NT2/D1 (cell line): ENCODE measurements at regions not wholly inside any gene's neighbourhood (a gene's known extent, or its start where the extent isn't known, plus 50 kb on each side); places are given as distances from the start of the nearest gene placed in this dataset.

Source experiments
- SUZ12 ChIP-seq: IDR thresholded peaks from 2 replicates; pipeline ENCODE4 v1.6.1; 2011; ENCODE audit not compliant: insufficient read length, insufficient read depth; ENCODE audit errors: extremely low read depth
- YY1 ChIP-seq: IDR thresholded peaks from 2 replicates; pipeline ENCODE4 v1.6.1; 2011; ENCODE audit not compliant: insufficient read length, insufficient read depth

DNA sequence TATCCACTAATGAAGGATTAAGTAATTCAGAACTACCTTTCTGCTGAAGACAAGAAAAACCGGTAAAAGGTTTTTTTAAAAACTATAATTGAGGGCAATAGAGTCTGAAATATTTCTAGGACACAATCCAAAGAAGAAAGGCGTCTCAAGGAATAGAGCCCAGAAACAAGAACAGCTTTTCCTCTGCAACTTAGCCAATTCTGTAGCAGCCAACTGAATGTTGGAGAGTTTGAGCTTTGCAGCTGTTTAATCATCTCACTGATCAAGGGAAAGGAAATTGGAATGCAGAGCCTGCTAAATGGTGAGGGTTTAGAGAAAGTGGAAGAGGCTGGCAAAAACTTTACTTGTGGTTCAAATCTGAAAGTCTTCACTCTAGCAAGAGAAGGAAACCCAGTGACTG lies 818.9 kb downstream of the KCNT2 start:
- TF ChIP-seq SUZ12 (no peak), YY1 (no peak)
